ENCODE measurements at regions not wholly inside any gene's neighbourhood (a gene's known extent, or its start where the extent isn't known, plus 50 kb on each side); places are given as distances from the start of the nearest gene placed in this dataset.

DNA sequence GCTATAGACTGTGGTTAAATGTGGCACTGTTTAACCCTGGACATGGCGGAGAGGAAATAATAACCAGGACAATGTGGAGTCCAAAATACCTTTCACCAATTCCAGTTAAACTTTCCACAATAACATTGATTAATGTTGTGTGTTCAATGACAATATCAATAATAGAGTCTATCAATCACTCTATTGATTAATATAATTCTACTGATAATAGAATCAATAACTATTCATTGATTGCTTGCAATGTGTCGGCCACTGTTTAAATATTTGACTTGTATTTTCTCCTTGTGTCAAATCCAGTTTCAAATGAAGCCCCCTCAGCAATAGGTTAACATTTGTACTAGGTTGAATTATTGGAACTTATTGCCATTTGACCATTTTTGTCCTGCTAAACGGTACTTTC is 187.0 kb downstream of the PTPN20 start:
- FAIRE-seq = no peak
- TF ChIP-seq, protein P1, sequence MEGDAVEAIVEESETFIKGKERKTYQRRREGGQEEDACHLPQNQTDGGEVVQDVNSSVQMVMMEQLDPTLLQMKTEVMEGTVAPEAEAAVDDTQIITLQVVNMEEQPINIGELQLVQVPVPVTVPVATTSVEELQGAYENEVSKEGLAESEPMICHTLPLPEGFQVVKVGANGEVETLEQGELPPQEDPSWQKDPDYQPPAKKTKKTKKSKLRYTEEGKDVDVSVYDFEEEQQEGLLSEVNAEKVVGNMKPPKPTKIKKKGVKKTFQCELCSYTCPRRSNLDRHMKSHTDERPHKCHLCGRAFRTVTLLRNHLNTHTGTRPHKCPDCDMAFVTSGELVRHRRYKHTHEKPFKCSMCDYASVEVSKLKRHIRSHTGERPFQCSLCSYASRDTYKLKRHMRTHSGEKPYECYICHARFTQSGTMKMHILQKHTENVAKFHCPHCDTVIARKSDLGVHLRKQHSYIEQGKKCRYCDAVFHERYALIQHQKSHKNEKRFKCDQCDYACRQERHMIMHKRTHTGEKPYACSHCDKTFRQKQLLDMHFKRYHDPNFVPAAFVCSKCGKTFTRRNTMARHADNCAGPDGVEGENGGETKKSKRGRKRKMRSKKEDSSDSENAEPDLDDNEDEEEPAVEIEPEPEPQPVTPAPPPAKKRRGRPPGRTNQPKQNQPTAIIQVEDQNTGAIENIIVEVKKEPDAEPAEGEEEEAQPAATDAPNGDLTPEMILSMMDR (optimal IDR thresholded peaks at IDR 0.05 in 1 of 3, IDR thresholded peaks at IDR 0.05 in 1 of 3, conservative IDR thresholded peaks at IDR 0.05 in 1 of 3; ENCODE audit: extremely low read depth in 1 of 3, insufficient read depth in 2 of 3, low read length in 3 of 3) = no peak
- no peak for TF ChIP-seq EZH2 (IDR thresholded peaks at IDR 0.05; ENCODE audit: low read length)
- no peak overlapping the region for H3K4me3 ChIP-seq (ENCODE audit: control insufficient read depth in 2 of 3, extremely low read depth in 1 of 3, insufficient read depth in 2 of 3, low read depth in 1 of 3, low read length in 3 of 3)
- dilution Hi-C loops (cut with MboI; ENCODE audit: extremely low pct_ligation_motif_present, low sequenced_read_pairs) = loop anchor here (5.0 kb wide), 1 partner anchor 34 kb away; no protein-coding TSS in a partner anchor
- H3K9me1 ChIP-seq (ENCODE audit: control insufficient read depth, extremely low read depth, insufficient read depth, low read length) = no peaks in the 10 kb centered on the region
- no peak for DNase-seq (ENCODE audit: low read depth, low spot score)
- no peak overlapping the region for H3K27ac ChIP-seq (ENCODE audit: control insufficient read depth, insufficient read depth, low read length)
- no peaks in the 10 kb centered on the region for H4K20me1 ChIP-seq (ENCODE audit: control insufficient read depth, extremely low read depth, insufficient read depth, low read length)
- no peak overlapping the region for H3K9ac ChIP-seq (ENCODE audit: control insufficient read depth, extremely low read depth, insufficient read depth, low read length)
- H3K9me3 ChIP-seq (ENCODE audit: control insufficient read depth, low read depth, low read length) = no peaks in the 10 kb centered on the region
- H2AFZ ChIP-seq (ENCODE audit: control insufficient read depth, low read length) = no peak overlapping the region
- no peak overlapping the region for H3K4me2 ChIP-seq (ENCODE audit: control insufficient read depth, extremely low read depth, insufficient read depth, low read depth, low read length)
- H3K79me2 ChIP-seq (ENCODE audit: control insufficient read depth, insufficient read depth, low read length) = no peaks in the 10 kb centered on the region
- H3K36me3 ChIP-seq (ENCODE audit: control insufficient read depth in 2 of 2, extremely low read depth in 1 of 2, insufficient read depth in 2 of 2, low read length in 2 of 2) = no peaks in the 10 kb centered on the region
- H3K27me3 ChIP-seq (ENCODE audit: control insufficient read depth, extremely low read depth, insufficient read depth, low read length) = no peaks in the 10 kb centered on the region
- H3K4me1 ChIP-seq (ENCODE audit: control insufficient read depth, extremely low read depth, insufficient read depth, low read length) = no peaks in the 10 kb centered on the region

DNA sequence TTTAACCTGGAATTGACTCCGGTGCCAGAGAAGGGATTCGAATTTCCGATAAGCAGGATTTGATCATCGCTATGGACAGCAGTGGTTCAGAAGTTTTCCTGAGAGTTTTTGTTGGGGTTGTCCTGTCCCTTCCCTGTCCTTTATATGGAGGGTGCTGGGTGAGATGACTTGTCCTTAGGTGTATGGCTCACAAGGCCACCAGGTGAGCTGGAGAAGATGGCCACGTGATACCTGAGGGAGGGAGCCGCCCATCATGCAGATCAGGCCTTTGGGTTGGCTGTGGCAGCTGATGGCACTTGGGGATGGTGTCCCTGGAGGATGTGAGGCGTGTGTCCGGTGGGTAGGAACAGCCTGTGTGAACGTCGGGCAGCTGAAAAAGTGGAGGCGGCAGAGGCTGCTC is 187.7 kb downstream of the PTPN20 start:
- no peak overlapping the region for H3K4me3 ChIP-seq (ENCODE audit: control insufficient read depth in 2 of 3, extremely low read depth in 1 of 3, insufficient read depth in 2 of 3, low read depth in 1 of 3, low read length in 3 of 3)
- dilution Hi-C loops (cut with MboI; ENCODE audit: extremely low pct_ligation_motif_present, low sequenced_read_pairs) = loop anchor here (5.0 kb wide), 1 partner anchor 33 kb away; no protein-coding TSS in a partner anchor
- H2AFZ ChIP-seq (ENCODE audit: control insufficient read depth, low read length) = no peak overlapping the region
- no peaks in the 10 kb centered on the region for H3K27me3 ChIP-seq (ENCODE audit: control insufficient read depth, extremely low read depth, insufficient read depth, low read length)
- FAIRE-seq = no peak
- no peaks in the 10 kb centered on the region for H3K79me2 ChIP-seq (ENCODE audit: control insufficient read depth, insufficient read depth, low read length)
- DNase-seq (ENCODE audit: low read depth, low spot score) = no peak
- H3K36me3 ChIP-seq (ENCODE audit: control insufficient read depth in 2 of 2, extremely low read depth in 1 of 2, insufficient read depth in 2 of 2, low read length in 2 of 2) = no peaks in the 10 kb centered on the region
- no peak overlapping the region for H3K9ac ChIP-seq (ENCODE audit: control insufficient read depth, extremely low read depth, insufficient read depth, low read length)
- H3K4me1 ChIP-seq (ENCODE audit: control insufficient read depth, extremely low read depth, insufficient read depth, low read length) = no peaks in the 10 kb centered on the region
- no peaks in the 10 kb centered on the region for H4K20me1 ChIP-seq (ENCODE audit: control insufficient read depth, extremely low read depth, insufficient read depth, low read length)
- TF ChIP-seq, protein P1 (optimal IDR thresholded peaks at IDR 0.05 in 1 of 3, IDR thresholded peaks at IDR 0.05 in 1 of 3, conservative IDR thresholded peaks at IDR 0.05 in 1 of 3; ENCODE audit: extremely low read depth in 1 of 3, insufficient read depth in 2 of 3, low read length in 3 of 3) = no peak
- TF ChIP-seq EZH2 (IDR thresholded peaks at IDR 0.05; ENCODE audit: low read length) = no peak
- no peak overlapping the region for H3K4me2 ChIP-seq (ENCODE audit: control insufficient read depth, extremely low read depth, insufficient read depth, low read depth, low read length)
- no peaks in the 10 kb centered on the region for H3K9me1 ChIP-seq (ENCODE audit: control insufficient read depth, extremely low read depth, insufficient read depth, low read length)
- H3K27ac ChIP-seq (ENCODE audit: control insufficient read depth, insufficient read depth, low read length) = no peak overlapping the region
- H3K9me3 ChIP-seq (ENCODE audit: control insufficient read depth, low read depth, low read length) = no peaks in the 10 kb centered on the region
